GM18870 (cell line): ENCODE measurements at regions not wholly inside any gene's neighbourhood (a gene's known extent, or its start where the extent isn't known, plus 50 kb on each side); places are given as distances from the start of the nearest gene placed in this dataset.
"Not testable (repeated sequence)": the region's sequence is repeated elsewhere in the genome, so short reads cannot be mapped to it uniquely, and the experiment has no call there.

ENCODE experiments used
- ATAC-seq: cut with Tn5 transposase; IDR thresholded peaks from one replicate; pipeline ENCODE4 v1.9.1; 2021; ENCODE audit warnings: moderate library complexity; ENCODE audit not compliant: unreplicated experiment

DNA sequence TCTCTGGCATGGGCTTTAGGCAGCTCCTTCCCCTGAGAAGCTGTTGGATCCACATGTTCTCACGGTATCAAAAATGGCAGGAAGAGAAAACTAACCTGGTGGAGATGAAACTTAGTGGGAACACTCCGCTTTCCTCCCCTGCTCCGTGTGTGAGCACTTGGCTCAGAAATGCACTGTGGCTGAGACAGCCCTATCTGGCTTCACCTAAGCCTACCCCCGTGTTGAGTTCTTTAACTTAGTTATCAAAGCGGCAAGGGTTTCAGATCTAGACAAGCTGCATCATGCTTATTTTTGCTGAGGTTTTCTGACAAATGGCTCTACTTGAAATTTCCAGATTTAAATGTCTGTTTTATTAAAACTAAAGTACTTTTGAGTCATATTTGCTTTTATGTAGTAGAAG lies 221.6 kb upstream of the PLGLB2 start:
- not testable (repeated sequence) for ATAC-seq

DNA sequence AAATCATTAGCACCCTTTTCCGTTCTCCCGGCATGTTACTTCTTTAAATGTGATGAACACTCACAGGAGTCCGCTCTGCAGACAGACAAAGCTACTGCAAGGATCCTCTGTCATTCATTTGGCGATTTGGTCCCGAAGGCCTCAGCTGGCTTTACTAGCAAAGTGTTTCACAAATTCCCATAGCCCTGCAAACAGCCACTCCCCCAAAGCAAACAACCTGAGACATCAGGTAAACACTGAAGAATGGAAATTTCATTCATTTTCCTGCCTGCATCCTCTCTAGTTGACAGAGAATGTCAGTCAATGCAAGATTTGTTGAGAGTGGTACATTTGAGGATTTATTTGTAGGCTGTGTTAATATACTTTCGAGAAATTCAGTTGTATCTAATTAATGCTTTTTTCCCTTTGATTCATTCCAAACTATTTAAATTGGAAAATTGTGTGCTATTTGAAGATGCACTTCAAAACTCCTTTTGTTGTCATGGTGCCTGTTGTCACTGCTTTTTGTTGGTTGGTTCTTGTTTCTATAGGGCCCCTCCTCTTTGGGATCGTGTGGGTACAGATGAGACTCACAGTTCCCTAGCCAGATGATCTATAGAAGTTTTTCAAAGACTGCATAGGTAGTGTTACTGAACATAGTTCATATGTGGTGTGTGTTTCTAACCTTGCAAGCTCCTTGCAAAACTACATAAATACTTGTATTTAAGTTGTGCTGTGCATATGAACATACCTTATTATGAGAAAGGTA lies 215.7 kb upstream of the PLGLB2 start:
- not testable (repeated sequence) for ATAC-seq

DNA sequence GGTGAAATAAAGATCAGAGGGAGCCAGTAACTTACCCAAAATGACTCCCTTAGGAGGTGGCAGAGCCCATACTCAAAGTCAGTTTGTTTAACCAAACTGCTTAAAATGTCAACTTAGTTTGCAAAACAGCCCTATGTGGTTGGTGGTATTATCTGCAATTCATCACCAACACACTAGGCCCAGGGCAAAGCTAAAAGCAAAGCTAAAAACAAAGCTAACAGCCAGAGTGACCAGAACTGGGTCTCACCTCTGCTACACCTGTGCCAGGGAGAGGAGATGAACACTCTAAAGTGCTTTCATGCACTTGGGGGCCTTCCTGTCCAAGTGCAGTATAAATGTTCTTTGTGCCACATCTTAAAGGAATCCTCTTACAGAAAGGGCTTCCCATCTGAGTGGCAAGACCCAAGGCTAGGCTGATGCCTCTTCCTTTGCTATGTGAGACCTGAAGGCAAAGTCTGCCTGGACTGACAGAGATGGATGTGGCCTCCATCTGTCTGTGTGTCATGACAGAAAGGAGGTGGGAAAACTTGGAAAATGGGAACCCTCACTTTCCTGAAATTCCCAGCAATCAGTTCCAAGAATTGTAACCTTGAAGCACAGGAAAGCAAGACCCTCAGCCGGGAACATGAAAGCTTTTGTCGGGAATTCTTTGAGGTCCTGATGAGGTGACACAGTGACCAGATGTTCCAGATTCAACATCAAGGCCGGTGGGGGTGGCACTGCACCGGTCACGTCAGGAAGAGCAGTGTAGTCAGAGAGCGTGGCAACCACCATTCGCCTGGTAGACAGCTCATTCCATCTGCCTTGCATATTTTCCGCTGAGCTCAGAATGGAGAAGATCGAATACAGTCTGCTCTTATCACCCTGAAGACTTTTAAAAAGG lies 214.3 kb upstream of the PLGLB2 start:
- ATAC-seq, result not testable (repeated sequence)

DNA sequence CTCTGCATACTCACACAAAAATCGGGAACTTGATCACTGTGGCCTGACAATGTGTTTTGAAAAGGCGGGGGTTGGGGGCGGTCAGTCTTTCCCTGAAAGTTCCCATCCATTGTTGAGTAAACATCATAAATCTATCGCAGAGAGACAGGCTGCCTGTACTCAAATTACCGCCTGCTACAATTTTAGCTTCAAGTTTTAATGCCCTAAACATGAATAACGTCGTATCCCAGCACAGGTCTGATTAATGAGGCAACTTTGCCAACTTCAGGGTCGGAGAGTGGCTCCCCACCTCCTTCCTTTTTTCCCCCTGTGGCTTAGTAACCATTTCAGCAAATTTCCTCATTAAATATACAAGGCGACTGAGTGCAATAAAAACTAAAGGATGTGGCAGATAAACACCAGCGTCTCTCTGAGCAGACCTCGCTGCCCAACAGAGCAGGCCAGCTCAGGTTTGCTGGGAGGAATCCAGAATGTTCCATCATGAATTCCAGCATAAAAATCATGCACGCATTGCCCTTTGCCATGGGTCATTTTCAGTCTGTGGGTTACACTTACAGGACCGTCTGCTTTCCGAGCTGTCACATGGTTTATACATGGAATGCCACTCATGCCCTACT lies 213.5 kb upstream of the PLGLB2 start:
- ATAC-seq, result not testable (repeated sequence)

DNA sequence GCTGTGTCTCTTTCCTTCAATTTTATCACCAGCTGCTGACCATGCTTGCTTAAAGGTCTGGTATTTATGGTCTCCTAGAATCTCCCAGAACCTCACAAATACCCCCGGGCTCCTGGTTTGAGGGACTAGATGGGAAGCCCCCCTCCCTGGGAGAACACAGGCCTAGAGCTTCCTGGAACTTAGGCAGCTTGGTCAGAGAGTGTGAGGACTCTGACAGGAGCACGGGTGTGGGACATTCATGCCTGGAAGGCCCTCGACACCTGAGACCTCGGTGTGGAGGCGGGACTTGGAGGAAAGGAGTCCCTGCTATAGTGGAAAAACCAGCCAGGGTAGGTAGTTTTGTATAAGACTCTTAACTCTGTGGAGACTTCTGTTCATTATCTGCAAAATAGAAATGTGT lies 211.5 kb upstream of the PLGLB2 start:
- not testable (repeated sequence) for ATAC-seq

DNA sequence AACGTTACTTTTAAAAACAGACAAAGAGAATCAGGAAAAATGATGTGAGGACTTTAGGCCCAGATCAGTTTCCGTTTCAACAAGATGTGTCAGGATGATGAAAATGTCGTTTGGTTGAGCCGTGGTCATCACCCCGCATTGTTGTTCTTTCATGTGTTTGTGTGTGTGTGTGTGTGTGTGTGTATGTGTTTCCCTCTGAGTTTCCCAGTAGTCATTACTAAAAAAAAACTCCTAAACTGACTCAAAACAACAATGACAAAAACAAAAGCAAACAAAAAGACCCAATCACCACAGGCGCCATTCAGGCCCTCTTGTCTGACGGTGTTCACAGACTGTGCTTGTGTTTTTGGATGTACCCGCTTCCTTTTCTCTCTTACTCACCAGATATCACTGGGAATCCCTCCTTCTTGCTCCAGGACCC lies 210.6 kb upstream of the PLGLB2 start:
- ATAC-seq, result not testable (repeated sequence)

DNA sequence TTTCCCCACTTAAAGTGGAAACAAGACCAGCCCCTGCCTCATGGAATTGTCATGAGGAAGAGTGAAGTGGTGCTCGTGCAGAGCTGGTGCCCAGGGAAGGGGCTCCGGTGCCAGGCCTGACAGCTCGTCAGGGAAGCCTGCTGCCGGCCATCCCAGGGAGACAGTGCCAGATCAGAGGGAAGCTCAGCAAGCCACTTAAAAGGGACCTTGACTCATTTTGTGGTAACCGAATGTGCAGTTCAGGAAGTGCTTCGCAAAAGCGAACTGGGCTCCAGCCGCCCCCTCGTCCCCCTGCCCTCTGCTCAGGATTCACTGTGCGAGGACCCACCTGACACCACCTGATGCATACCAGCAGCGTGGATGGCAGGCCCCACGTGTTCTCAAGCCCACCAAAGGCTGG lies 209.6 kb upstream of the PLGLB2 start:
- not testable (repeated sequence) for ATAC-seq

DNA sequence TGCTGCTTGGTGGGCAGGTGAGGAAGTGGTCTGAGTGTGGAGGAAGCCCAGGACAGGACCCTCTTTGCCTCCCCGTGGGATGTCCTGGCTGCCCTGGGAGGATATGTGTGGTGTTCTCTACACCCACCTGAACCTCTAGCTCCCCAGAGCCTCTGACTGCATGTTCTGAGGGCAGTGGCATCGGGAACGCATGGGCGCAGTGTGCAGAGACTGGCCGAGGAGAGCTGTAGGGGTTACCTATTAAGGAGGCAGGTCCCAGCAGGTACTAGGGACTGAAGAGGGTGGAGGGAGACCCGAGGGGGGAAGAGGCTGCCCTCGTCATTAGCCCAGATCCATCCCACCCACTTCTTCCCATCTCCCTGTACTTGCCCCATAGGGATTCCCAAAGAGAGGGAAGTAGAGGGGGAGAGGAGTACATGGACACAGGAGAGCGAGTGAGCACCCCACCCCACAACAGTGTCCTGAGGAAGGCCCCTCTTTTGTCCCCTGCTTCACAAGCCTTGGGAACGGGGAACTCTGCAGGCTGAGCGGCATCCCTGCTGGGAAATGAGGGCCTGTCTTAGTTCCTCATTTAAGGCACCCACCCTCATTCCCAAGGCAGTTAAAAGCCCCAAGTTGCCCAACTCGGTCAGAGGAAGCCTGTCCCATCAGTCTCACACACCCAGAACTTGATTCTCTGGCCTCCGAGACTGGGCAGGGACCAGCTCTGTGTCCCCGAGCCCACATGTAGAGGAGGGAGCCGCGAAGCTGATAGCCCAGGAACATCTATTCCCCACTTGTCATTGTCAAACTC lies 208.5 kb upstream of the PLGLB2 start:
- ATAC-seq, result not testable (repeated sequence)

DNA sequence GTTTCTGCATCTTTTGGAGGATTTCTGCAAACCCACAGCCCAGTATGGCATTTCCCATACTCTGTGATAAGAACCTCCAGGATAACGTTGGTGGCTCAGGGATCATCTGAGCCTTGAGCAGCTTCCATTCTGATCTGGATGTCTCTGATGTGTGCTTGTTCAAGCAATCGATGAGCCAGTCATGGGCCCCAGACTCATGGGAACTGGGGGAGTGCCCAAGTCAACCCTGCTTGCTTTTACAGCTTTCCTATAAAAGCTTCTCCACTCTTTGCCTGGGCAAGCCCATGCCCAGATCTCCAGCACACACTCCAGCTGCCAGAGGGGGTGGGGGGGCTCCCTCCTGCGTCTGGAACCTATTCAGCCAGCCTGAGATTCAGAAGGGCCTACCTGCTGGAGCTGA lies 207.6 kb upstream of the PLGLB2 start:
- ATAC-seq, result not testable (repeated sequence)

DNA sequence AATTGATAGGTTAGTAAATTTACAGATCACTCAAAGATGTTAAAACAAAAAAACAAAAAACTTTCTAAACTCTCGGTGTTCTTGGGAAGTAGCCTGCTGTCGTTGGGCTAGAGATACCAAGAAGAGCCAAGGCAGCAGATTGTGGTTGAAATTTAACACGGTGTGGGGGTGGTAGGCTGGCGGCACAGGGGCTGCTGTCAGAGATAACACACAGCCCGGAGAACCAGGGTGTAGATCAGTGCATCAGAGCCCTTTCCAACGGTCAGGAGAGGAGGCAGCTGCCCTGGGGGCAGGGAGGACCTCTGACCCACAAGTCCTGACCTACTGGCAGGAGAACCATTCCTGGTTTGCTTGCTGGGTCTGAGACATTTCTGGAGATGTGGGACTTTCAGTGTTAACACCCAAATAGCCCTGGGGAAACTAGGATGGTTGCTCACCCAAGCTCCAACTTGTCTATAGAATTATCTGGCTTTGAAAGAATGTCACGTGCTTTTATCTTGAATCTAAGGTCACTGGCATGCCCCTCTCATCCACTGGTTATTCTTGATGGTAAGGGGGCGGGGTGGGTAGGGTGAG lies 205.2 kb upstream of the PLGLB2 start:
- not testable (repeated sequence) for ATAC-seq

DNA sequence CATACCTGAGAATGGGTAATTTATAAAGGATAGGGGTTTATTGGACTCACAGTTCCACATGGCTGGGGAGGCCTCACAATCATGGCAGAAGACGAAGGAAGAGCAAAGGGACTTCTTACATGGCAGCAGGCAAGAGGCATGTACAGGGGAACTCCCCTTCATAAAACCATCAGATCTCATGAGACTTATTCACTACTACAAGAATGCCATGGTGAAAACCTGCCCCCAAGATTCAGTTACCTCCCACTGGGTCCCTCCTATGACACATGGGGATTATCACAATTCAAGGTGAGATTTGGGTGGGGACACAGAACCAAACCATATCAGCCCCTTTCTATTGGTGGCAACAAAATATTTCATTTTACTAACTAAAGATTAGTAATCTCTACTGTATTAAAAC lies 204.1 kb upstream of the PLGLB2 start:
- ATAC-seq, result not testable (repeated sequence)

DNA sequence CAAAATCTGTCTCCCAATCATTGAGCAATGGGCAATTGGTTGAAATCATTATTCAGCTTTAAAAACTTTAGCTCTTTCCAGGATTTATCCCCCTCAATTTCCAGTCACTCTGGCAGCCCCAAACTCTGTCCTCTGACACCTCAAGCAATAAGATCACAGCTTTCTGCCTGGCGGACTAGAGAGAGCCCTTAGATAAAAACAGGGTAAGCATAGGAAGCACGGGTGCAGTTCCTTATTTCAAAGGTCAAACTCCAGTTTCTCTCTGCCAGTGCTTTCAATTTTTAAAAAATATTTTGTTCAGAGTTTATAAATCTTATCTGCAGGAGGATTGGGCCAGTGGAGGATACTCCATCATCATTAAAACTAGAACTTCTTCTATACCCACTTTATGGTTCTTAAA lies 200.8 kb upstream of the PLGLB2 start:
- ATAC-seq, result not testable (repeated sequence)

DNA sequence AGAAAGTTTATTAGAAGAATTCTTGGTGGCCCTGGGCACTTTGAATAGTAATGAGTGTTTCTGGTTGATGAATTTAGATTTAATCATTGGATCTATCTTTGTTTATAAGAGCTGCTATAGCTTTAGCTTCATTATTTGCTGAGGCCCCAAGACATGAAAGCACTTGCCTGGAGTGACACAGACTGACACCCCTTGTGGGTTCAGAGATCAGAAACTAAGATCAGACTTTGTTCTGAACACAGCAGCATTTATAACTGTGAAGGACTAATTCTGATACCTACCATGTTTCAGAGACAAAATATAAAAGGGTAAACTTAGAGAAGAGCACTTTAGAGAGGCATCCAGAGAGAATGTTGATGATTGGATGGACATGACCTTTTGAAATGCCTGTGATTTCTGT lies 199.9 kb upstream of the PLGLB2 start:
- not testable (repeated sequence) for ATAC-seq

DNA sequence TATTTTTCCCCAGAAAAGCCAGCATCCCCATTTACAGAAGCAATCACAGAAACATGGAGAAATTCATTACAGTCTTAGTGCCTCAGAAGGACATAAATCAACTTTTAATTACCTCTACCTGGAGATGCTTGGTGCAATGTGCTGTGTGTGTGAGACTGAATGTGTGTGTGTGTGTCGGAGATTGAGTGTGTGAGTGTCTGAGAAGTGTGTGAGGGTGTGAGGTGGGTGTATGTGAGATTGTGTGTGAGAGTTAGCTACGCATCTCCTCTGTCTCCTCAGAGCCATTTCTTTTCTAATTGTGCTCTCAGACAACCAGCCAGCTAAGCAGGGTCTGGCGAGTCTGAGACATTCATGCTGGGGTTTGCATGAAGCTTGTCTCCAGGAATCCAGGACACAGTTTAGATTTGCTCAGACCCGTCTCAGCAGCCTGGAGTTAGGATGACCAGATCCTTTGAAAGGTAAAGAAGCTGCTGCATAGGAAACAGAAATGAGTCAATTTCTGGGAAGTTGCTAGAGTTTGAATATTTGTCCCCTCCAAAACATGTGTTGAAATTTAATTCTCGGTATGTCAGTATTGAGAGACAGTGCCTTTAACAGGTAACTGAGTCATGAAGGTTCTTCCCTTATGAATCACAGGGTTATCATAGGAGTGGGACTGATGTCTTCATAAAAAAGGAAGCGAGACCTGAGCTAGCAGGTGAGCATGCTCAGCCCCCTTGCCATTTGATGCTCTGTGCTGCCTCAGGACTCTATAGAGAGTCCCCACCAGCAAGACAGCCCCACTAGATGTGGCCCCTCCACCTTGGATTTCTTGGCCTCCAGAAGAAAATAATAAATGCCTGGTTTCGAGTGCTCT lies 199.0 kb upstream of the PLGLB2 start:
- not testable (repeated sequence) for ATAC-seq

DNA sequence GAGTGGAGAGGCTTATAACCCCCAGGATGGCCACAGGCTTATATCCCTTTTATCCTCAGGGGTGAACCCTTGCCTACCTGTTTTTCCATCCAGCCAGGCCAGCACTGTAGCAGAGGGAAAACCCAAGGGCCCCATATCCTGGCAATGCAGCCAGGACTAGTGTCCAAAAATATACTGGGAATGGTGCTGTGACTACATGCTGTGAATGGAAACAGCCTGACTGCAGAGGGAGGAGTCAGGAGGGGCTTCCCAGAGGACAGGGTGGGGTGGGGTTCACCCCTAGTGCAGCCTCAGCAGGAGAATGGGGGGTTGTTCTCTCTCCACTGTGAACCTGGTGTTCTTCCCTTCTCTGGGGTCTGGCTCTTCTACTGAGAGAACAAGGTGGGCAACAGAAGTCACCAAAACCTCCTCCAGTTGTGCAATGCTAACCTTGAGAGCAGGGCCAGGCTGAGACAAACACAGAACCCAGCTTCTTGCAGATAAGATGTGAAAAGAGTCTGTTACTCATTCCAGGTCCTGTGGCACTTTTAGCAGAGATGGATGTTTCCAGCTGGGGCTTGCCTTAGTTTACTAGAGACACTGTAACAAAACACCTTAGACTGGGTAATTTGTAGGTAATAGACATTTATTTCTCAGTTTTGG lies 198.2 kb upstream of the PLGLB2 start:
- ATAC-seq, result not testable (repeated sequence)

DNA sequence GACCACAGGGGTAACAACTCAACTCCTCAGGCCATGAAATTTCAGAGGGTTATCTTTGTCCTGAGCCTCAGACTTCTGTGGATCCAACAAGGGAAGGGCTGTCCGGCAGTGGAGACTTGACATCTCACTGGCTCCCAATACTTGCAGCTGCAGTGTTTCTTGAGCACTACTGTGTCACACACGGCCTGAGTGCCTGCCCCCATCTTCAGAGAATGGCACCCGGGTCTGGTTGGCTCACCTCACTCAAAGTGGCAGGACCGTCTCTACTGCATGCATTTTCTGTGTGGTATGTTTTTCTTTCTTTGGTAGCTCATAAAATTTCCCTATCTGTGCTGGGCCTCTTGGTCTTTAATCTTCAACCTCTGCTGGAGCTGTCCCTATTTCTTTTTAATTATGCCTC lies 193.2 kb upstream of the PLGLB2 start:
- ATAC-seq, result not testable (repeated sequence)

DNA sequence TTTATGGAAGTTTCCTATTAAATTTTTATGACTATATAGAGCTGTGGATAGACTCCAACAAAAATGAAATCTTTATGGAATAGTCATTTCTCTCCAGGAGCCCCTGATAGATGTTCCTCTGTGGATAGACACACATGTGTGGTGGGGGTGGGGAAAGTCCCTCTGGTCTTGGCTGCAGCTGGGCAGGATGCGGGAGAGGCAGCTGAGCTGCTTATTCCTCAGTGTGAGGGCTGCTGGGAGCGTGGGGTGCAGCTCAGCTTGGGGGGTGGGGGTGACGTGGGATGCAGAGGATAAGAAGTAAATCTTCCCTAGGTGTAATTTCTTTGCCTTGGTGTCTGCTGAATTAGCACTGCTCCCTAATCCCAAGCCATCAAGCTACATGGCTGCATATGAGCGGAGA lies 192.8 kb upstream of the PLGLB2 start:
- ATAC-seq, result not testable (repeated sequence)

DNA sequence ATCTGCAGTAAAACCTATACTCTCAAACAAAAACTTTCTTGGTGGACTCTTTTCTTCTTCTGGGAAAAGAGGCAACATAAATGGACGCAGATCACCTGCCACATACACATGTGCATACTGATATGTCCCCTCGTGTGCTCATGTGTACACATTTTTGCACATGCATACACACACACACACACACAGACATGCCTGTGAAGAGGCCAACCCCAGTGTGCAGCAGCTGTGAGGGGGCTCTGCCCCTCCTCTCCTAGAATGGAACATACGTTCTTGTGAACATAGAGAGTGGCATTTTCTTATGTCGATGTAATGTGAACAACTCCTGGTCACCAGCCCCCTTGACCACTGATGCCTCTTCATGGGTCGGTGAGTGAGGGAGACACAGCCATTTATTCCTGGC lies 188.9 kb upstream of the PLGLB2 start:
- not testable (repeated sequence) for ATAC-seq

DNA sequence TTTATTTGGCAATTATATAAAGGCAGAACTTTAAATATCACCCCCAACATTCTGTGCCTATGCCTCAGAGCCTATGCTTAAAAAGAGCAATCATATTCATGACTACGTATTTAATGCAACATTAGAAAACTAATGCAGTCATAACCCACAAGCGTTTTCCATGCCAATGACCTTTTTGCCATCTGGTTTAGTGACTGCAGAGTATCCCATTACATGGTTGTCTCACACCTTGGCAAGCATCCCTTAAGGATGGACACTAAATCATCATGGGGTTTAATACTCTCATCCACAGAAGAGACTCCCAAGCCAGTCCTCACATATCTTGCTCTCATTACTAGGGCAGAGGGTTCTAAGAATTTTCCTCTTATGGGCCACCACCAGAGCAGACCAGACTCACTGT lies 188.2 kb upstream of the PLGLB2 start:
- ATAC-seq, result not testable (repeated sequence)
